Mesendoderm (in vitro differentiated cells): ENCODE measurements at regions not wholly inside any gene's neighbourhood (a gene's known extent, or its start where the extent isn't known, plus 50 kb on each side); places are given as distances from the start of the nearest gene placed in this dataset.

ENCODE experiments used
- DNase-seq: peaks from one replicate; pipeline ENCODE4 v3.0.0; 2013
- H2AK5ac ChIP-seq: 2 replicates; pipeline ENCODE4 v1.6.1; 2013; ENCODE audit warnings: low read length, inconsistent platforms
- H2BK120ac ChIP-seq: 2 replicates; pipeline ENCODE4 v1.6.1; 2013; ENCODE audit warnings: low read depth, mild to moderate bottlenecking, low read length, moderate library complexity, mixed read lengths
- H2BK15ac ChIP-seq: replicated peaks from 2 replicates; pipeline ENCODE4 v1.6.1; 2013; ENCODE audit warnings: low read depth, mild to moderate bottlenecking, moderate library complexity
- H2BK5ac ChIP-seq: 2 replicates; pipeline ENCODE4 v1.6.1; 2013; ENCODE audit warnings: low read length, inconsistent platforms
- H3K18ac ChIP-seq: 2 replicates; pipeline ENCODE4 v1.6.1; 2013; ENCODE audit warnings: mild to moderate bottlenecking, low read length, mixed read lengths
- H3K23ac ChIP-seq: one replicate; pipeline ENCODE4 v1.6.1; 2013; ENCODE audit warnings: low read length
- H3K27ac ChIP-seq: 2 replicates; pipeline ENCODE4 v1.5.1; 2013; ENCODE audit warnings: low read depth, mild to moderate bottlenecking, inconsistent platforms, low read length, moderate library complexity
- H3K27me3 ChIP-seq: 2 replicates; pipeline ENCODE4 v1.6.1; 2013; ENCODE audit warnings: low read length, control low read depth, mild to moderate bottlenecking, inconsistent platforms; ENCODE audit not compliant: insufficient read depth, poor library complexity
- H3K36me3 ChIP-seq: 2 replicates; pipeline ENCODE4 v1.6.1; 2013; ENCODE audit warnings: low read length, inconsistent platforms; ENCODE audit not compliant: control insufficient read depth, insufficient read depth
- H3K4ac ChIP-seq: one replicate; pipeline ENCODE4 v1.6.1; 2013; ENCODE audit warnings: low read depth, mild to moderate bottlenecking, low read length, moderate library complexity
- H3K4me1 ChIP-seq: 2 replicates; pipeline ENCODE4 v1.6.1; 2013; ENCODE audit warnings: low read depth, low read length, inconsistent platforms; ENCODE audit not compliant: control insufficient read depth
- H3K4me2 ChIP-seq: 2 replicates; pipeline ENCODE4 v1.6.1; 2013; ENCODE audit warnings: low read length
- H3K4me3 ChIP-seq: 2 replicates; pipeline ENCODE4 v1.5.1; 2013; ENCODE audit warnings: mild to moderate bottlenecking, low read length
- H3K56ac ChIP-seq: one replicate; pipeline ENCODE4 v1.6.1; 2013; ENCODE audit warnings: low read length
- H3K79me1 ChIP-seq: 2 replicates; pipeline ENCODE4 v1.6.1; 2013; ENCODE audit warnings: low read length, inconsistent platforms
- H3K79me2 ChIP-seq: 2 replicates; pipeline ENCODE4 v1.6.1; 2013; ENCODE audit warnings: mild to moderate bottlenecking, low read length; ENCODE audit not compliant: control insufficient read depth, insufficient read depth
- H3K9ac ChIP-seq: 2 replicates; pipeline ENCODE4 v1.6.1; 2013; ENCODE audit warnings: low read length, inconsistent platforms
- H4K5ac ChIP-seq: one replicate; pipeline ENCODE4 v1.6.1; 2013; ENCODE audit warnings: low read length
- H4K8ac ChIP-seq: one replicate; pipeline ENCODE4 v1.6.1; 2013; ENCODE audit warnings: low read depth, mild to moderate bottlenecking, control low read depth, low read length, moderate library complexity
- WGBS: extraction: QIAGEN DNeasy Blood & Tissue Kit; methylation state at CpG from one replicate; pipeline ENCODE4 v1.1.7; 2013; ENCODE audit warnings: low lambda C conversion rate, missing lambda C conversion rate; ENCODE audit not compliant: insufficient coverage; ENCODE audit errors: extremely low coverage; 5-methylcytosine and 5-hydroxymethylcytosine counted together

DNA sequence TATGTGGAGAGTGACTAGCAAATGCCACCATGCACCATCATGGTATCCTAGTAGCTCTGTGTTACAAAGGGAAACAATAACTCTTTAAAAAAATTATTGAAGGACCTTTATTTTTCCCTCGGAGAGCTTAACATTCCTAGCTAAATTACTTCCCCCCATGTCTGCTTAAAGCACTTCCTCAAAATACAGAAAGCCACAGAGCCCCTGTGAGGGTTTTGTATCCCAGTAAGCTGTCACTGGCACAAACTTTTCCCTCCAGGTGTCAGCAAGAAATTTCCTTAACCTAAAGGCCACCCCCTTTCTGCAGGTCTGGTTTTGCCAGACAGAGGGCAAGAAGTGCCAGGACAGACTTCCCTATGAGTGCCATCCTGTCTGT lies 340.0 kb upstream of the PRDM1 start:
- no peaks in the 10 kb centered on the region for H3K36me3 ChIP-seq
- no peak overlapping the region for H3K23ac ChIP-seq
- no peaks in the 10 kb centered on the region for H3K27me3 ChIP-seq
- no peak overlapping the region for H4K8ac ChIP-seq
- DNase-seq = no peak
- peak overlapping the region; percentile 60 for H2BK15ac ChIP-seq
- peak overlapping the region; percentile 56 for H3K18ac ChIP-seq
- no CpG with 5 or more reads among the region's 1 CpG for WGBS
- no peak overlapping the region for H3K4me3 ChIP-seq
- H3K4me1 ChIP-seq = no peaks in the 10 kb centered on the region
- no peak overlapping the region for H4K5ac ChIP-seq
- no peaks in the 10 kb centered on the region for H3K79me1 ChIP-seq
- H3K56ac ChIP-seq = no peak overlapping the region
- H3K27ac ChIP-seq = no peak overlapping the region
- H3K79me2 ChIP-seq = no peaks in the 10 kb centered on the region
- no peak overlapping the region for H2BK5ac ChIP-seq
- no peak overlapping the region for H2AK5ac ChIP-seq
- no peak overlapping the region for H3K9ac ChIP-seq
- peak overlapping the region; percentile 27 for H3K4ac ChIP-seq
- no peak overlapping the region for H2BK120ac ChIP-seq
- H3K4me2 ChIP-seq = no peak overlapping the region

DNA sequence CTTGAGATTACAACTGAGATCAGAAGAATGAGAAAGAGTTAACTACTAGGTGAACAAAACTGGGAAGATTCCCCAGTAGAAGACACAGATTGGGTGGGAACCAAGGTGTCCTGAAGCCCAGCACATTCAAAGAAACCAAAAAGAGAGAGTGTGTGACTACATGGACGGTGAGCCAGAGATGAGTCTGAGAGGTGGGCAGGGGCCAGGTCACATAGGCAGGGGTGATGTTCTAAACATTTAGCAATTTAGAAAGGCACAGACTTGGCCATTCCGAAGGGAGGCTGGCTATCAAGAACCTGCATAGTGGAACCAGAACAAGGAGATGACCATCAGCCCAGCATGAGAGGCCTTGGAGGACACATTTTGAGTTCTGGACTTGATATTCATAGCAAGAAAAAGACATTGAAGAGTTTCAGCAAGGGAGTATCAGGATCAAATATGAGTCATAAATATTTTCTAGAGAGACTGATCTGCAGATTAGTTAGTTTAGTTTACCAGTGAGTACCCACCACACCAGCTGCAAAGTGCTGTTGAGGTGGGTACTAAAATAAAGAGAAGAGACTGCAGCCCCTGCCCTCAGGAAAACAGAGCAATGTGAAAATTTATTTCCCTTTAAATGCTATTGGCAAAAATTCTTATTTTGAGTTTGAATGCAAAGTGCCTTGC lies 340.5 kb upstream of the PRDM1 start:
- Histone ChIP-seq H3K4me2 (no peak overlapping the region), H3K79me2 (no peaks in the 10 kb centered on the region), H3K4me1 (no peaks in the 10 kb centered on the region), H3K27me3 (no peaks in the 10 kb centered on the region), H4K8ac (no peak overlapping the region), H3K79me1 (no peaks in the 10 kb centered on the region), H4K5ac (no peak overlapping the region), H3K56ac (no peak overlapping the region), H2BK15ac (no peak overlapping the region), H2BK5ac (no peak overlapping the region), H3K36me3 (no peaks in the 10 kb centered on the region), H3K4ac (no peak overlapping the region), H3K27ac (no peak overlapping the region), H3K4me3 (no peak overlapping the region), H2AK5ac (no peak overlapping the region), H3K9ac (no peak overlapping the region), H3K18ac (no peak overlapping the region), H2BK120ac (no peak overlapping the region), H3K23ac (no peak overlapping the region)
- DNase-seq = no peak
- no CpG with 5 or more reads among the region's 2 CpGs for WGBS

DNA sequence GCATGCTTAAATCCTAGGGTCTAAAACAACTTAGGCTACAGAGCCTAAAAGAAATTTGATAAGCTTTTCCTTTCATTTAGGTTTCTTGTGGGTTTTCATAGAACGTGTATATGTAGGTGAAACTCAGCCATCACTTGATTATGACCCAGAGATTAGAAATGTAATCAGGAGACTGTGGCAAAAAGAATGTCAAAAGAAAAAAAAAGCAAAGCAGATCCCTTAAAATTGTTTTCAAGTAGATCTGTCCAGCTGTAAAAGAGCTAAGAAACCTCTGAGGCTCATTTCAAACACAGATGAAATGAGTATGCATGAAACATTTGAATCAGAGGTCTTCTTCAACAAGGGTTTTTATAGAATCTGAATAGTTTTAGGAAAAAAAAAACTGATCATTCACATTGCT lies 341.3 kb upstream of the PRDM1 start:
- Histone ChIP-seq H4K8ac (no peak overlapping the region), H3K27me3 (no peaks in the 10 kb centered on the region), H2AK5ac (no peak overlapping the region), H3K27ac (no peak overlapping the region), H2BK120ac (no peak overlapping the region), H3K36me3 (no peaks in the 10 kb centered on the region), H2BK15ac (no peak overlapping the region), H3K4me3 (no peak overlapping the region), H3K23ac (no peak overlapping the region), H3K4me1 (no peaks in the 10 kb centered on the region), H3K18ac (no peak overlapping the region), H3K4me2 (no peak overlapping the region), H3K9ac (no peak overlapping the region), H3K79me2 (no peaks in the 10 kb centered on the region), H2BK5ac (no peak overlapping the region), H4K5ac (no peak overlapping the region), H3K4ac (no peak overlapping the region), H3K79me1 (no peaks in the 10 kb centered on the region), H3K56ac (no peak overlapping the region)
- DNase-seq = no peak
- no CpG with 5 or more reads among the region's 1 CpG for WGBS

DNA sequence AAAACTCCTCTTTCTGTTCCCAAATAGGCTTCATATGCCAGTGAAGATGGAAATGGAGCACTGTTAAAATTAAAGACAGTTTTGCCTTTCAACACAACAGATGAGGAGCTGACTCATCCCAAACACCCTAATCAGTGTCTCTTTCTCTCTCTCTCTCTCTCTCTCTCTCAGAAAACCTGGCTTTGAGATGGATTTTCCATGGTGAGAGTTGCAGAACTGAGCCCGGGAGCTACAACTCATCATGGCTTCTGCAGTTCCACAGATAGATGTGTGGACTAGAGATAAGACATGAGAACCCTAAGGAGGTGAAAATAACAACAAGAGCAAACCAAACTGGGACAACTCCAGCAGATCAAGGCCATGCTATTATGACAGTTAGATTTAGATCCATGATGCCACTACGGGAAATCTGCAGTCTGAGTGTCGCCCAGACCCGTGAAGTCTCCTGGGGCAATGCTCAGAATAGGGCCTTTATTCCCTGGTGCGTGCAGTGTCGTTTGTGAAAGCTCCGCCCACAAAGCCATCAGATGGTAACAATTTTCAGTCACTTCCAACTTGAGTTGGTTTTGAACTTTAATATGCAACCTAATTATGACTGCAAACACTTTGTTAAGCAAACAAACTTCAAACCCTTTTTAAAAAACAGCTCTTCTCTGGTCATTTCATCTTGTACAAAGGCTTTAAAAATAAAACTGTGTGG lies 338.2 kb upstream of the PREP start:
- Histone ChIP-seq H3K18ac (no peak overlapping the region), H3K79me2 (no peaks in the 10 kb centered on the region), H2BK5ac (no peak overlapping the region), H3K9ac (no peak overlapping the region), H3K4me1 (no peaks in the 10 kb centered on the region), H2BK15ac (no peak overlapping the region), H3K23ac (no peak overlapping the region), H3K4me3 (no peak overlapping the region), H3K36me3 (no peaks in the 10 kb centered on the region), H2AK5ac (no peak overlapping the region), H2BK120ac (no peak overlapping the region), H4K5ac (no peak overlapping the region), H3K56ac (no peak overlapping the region), H3K4me2 (no peak overlapping the region), H4K8ac (no peak overlapping the region), H3K4ac (no peak overlapping the region), H3K27me3 (no peaks in the 10 kb centered on the region), H3K79me1 (no peaks in the 10 kb centered on the region), H3K27ac (no peak overlapping the region)
- WGBS = no CpG with 5 or more reads among the region's 7 CpGs
- no peak for DNase-seq

DNA sequence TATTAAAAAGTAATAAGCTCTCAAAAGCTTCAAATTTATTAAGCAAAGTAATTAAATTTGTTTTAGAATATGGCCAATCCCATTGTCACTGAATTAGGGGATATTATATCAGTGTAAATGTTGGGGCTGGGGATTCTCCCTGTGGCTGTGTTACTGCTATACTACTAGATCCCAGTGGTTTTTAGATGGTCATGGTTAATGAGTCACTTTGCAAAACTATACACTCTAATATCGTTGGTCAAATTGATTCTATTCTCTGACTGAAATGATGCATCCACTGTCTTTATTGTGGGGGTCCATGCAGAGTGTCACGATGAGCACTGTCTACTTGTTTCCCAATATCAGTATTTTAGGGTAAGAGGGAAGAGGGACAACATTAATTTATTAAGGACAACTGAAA lies 336.9 kb upstream of the PREP start:
- H3K23ac ChIP-seq = no peak overlapping the region
- H3K56ac ChIP-seq = no peak overlapping the region
- no peak overlapping the region for H2BK15ac ChIP-seq
- H3K18ac ChIP-seq = no peak overlapping the region
- no peak overlapping the region for H3K4ac ChIP-seq
- H3K4me3 ChIP-seq = no peak overlapping the region
- H3K36me3 ChIP-seq = no peaks in the 10 kb centered on the region
- H3K4me1 ChIP-seq = no peaks in the 10 kb centered on the region
- no peaks in the 10 kb centered on the region for H3K79me2 ChIP-seq
- no peaks in the 10 kb centered on the region for H3K79me1 ChIP-seq
- no peak overlapping the region for H4K5ac ChIP-seq
- no CpG with 5 or more reads among the region's 2 CpGs for WGBS
- H3K27ac ChIP-seq = no peak overlapping the region
- H3K27me3 ChIP-seq = no peaks in the 10 kb centered on the region
- H2BK120ac ChIP-seq = no peak overlapping the region
- no peak for DNase-seq
- no peak overlapping the region for H2AK5ac ChIP-seq
- no peak overlapping the region for H3K4me2 ChIP-seq
- H2BK5ac ChIP-seq = no peak overlapping the region
- H4K8ac ChIP-seq = no peak overlapping the region
- no peak overlapping the region for H3K9ac ChIP-seq
